Gastroesophageal sphincter (tissue), 4 donors: ENCODE measurements at regions not wholly inside any gene's neighbourhood (a gene's known extent, or its start where the extent isn't known, plus 50 kb on each side); places are given as distances from the start of the nearest gene placed in this dataset.

Experiments
- ATAC-seq: fragments of 150-250 bp; one replicate; pipeline ENCODE4 v1.9.1; 2016; ENCODE audit warnings: mild to moderate bottlenecking, moderate library complexity
- H3K27ac ChIP-seq, 4 donors: fragments of 200-600 bp; sonication (generic) in 3 of 4; 1 replicate in 3 of 4; 2 replicates in 1 of 4; pipeline ENCODE4 v1.5.1; 2016 to 2019
- H3K27me3 ChIP-seq: fragments of 200-600 bp; sonication (generic); one replicate; pipeline ENCODE4 v1.5.1; 2019
- H3K36me3 ChIP-seq, 2 donors: fragments of 200-600 bp; sonication (generic); one replicate each; pipeline ENCODE4 v1.5.1; 2019; ENCODE audit warnings: control low read depth in 1 of 2
- H3K4me1 ChIP-seq, 3 donors: fragments of 200-600 bp; sonication (generic); 1 replicate in 2 of 3; 2 replicates in 1 of 3; pipeline ENCODE4 v1.5.1; 2016 to 2019; ENCODE audit warnings: control low read depth in 2 of 3
- H3K4me3 ChIP-seq, 2 donors: fragments of 200-600 bp; sonication (generic); one replicate each; pipeline ENCODE4 v1.5.1; 2019; ENCODE audit warnings: mild to moderate bottlenecking in 1 of 2, moderate library complexity in 1 of 2
- H3K9me3 ChIP-seq, 3 donors: fragments of 200-600 bp; sonication (generic); one replicate each; pipeline ENCODE4 v1.5.1; 2017 to 2019; ENCODE audit warnings: control low read depth in 2 of 3
- EP300 ChIP-seq: sonication (generic); formaldehyde crosslinking; IDR thresholded peaks from one replicate; pipeline ENCODE4 v1.6.1; 2017; ENCODE audit warnings: antibody characterized with exemption, mild to moderate bottlenecking
- POLR2A ChIP-seq, 2 donors: fragments of 450-650 bp; IDR thresholded peaks; one replicate each; pipeline ENCODE4 v1.6.1; 2017; ENCODE audit warnings: antibody characterized with exemption in 2 of 2, mild to moderate bottlenecking in 2 of 2, moderate library complexity in 1 of 2
- POLR2AphosphoS5 ChIP-seq: sonication (generic); formaldehyde crosslinking; IDR thresholded peaks from one replicate; pipeline ENCODE4 v1.6.1; 2017; ENCODE audit warnings: antibody characterized with exemption
- WGBS, 2 donors: methylation state at CpG; one replicate each; pipeline ENCODE4 v1.1.5; 2018; ENCODE audit warnings: low coverage in 1 of 2; 5-methylcytosine and 5-hydroxymethylcytosine counted together
- TF ChIP-seq, protein P1 (sequence below), 4 experiments: fragments of 200-600 bp in 2 of 4; fragments of 450-650 bp in 2 of 4; sonication (generic) in 1 of 4; IDR thresholded peaks; one replicate each; pipeline ENCODE4 v1.5.1; 2017 to 2019; ENCODE audit warnings: antibody characterized with exemption in 4 of 4, mild to moderate bottlenecking in 2 of 4, moderate library complexity in 2 of 4

- WGBS, 2 donors = 65 to 69% methylated on average over 6 to 11 of the region's 18 CpGs
- ATAC-seq = no peak
- Histone ChIP-seq H3K9me3 (peaks cover 0 to 32% (median 0%) of the 10 kb centered on the region in 3 donors), H3K27ac (no peak overlapping the region), H3K36me3 (no peaks in the 10 kb centered on the region), H3K4me3 (no peak overlapping the region), H3K4me1 (no peaks in the 10 kb centered on the region), H3K27me3 (peaks cover 31% of the 10 kb centered on the region)
- TF ChIP-seq, protein P1, sequence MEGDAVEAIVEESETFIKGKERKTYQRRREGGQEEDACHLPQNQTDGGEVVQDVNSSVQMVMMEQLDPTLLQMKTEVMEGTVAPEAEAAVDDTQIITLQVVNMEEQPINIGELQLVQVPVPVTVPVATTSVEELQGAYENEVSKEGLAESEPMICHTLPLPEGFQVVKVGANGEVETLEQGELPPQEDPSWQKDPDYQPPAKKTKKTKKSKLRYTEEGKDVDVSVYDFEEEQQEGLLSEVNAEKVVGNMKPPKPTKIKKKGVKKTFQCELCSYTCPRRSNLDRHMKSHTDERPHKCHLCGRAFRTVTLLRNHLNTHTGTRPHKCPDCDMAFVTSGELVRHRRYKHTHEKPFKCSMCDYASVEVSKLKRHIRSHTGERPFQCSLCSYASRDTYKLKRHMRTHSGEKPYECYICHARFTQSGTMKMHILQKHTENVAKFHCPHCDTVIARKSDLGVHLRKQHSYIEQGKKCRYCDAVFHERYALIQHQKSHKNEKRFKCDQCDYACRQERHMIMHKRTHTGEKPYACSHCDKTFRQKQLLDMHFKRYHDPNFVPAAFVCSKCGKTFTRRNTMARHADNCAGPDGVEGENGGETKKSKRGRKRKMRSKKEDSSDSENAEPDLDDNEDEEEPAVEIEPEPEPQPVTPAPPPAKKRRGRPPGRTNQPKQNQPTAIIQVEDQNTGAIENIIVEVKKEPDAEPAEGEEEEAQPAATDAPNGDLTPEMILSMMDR (IDR thresholded peaks at IDR 0.05) = no peak
- TF ChIP-seq POLR2AphosphoS5 (no peak), EP300 (no peak), POLR2A (IDR thresholded peaks at IDR 0.05) (no peak)
Observed at GRCh38 chr7:4556868-4557793, 125.0 kb upstream of the FOXK1 start.

DNA sequence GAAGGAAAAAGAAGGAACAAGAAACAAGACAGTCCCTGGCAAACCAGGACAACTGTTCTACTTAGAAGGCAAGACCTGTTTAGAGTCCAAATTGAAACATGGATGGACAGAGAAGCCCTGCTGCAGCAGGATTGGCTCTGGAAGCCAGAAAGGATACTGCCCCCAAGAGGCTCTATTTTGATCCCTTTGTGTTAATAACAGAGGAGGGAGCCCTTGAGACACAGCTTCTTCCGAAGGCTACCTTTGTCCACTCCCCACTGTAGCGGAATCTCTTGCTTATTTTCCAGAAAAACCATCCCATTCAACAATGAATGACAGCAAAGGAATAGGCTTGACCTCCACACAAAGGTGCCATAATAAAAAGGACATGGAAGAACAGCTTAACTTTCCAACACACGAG, 120.3 kb upstream of the FOXK1 start:
- peaks cover 47% of the 10 kb centered on the region for H3K27me3 ChIP-seq
- ATAC-seq = no peak
- WGBS, 2 donors = 17 to 33% methylated on average over 2 to 3 of the region's 3 CpGs
- H3K9me3 ChIP-seq = peaks cover 0 to 7% (median 0%) of the 10 kb centered on the region in 3 donors
- H3K4me1 ChIP-seq = no peaks in the 10 kb centered on the region
- H3K27ac ChIP-seq = no peak overlapping the region
- TF ChIP-seq POLR2A (IDR thresholded peaks at IDR 0.05) (no peak), EP300 (no peak), POLR2AphosphoS5 (no peak)
- TF ChIP-seq, protein P1 (IDR thresholded peaks at IDR 0.05) = no peak
- H3K36me3 ChIP-seq = no peaks in the 10 kb centered on the region
- no peak overlapping the region for H3K4me3 ChIP-seq

DNA sequence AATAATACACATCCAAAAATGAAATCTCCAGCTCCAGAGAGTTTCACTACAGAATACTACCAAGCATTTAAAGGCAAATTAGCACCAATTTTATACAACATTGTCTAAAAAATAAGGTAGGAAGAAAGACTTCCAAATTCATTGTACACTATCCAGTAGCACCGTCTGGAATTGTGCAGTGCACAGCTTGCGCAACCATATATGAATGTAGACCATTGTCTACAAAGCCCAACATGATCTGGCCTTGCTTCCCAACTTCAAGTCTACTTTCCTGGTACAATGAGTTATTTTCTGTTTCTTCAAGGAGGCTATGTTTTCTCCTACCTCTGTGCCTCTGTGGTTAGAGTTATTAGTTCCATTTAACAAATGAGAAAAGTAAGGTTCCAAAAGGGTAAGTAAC, 115.4 kb upstream of the FOXK1 start:
- peaks cover 0 to 7% (median 0%) of the 10 kb centered on the region in 3 donors for H3K9me3 ChIP-seq
- H3K27ac ChIP-seq = no peak overlapping the region
- ATAC-seq = no peak
- H3K27me3 ChIP-seq = peaks cover 20% of the 10 kb centered on the region
- no peaks in the 10 kb centered on the region for H3K36me3 ChIP-seq
- TF ChIP-seq POLR2A (IDR thresholded peaks at IDR 0.05) = no peak
- TF ChIP-seq, protein P1 (IDR thresholded peaks at IDR 0.05) = no peak
- TF ChIP-seq POLR2AphosphoS5 = no peak
- no peak for TF ChIP-seq EP300
- H3K4me1 ChIP-seq = no peaks in the 10 kb centered on the region
- 88 to 89% methylated on average over 2 of the region's 2 CpGs for WGBS, 2 donors
- H3K4me3 ChIP-seq = no peak overlapping the region

GRCh38 chr7:4574851-4575250, 107.2 kb upstream of the FOXK1 start:
- Histone ChIP-seq H3K9me3 (peaks cover 0 to 7% (median 0%) of the 10 kb centered on the region in 3 donors), H3K27ac (no peak overlapping the region), H3K36me3 (no peaks in the 10 kb centered on the region), H3K4me1 (no peaks in the 10 kb centered on the region), H3K27me3 (no peaks in the 10 kb centered on the region), H3K4me3 (no peak overlapping the region)
- no peak for ATAC-seq
- no peak for TF ChIP-seq POLR2A (IDR thresholded peaks at IDR 0.05)

DNA sequence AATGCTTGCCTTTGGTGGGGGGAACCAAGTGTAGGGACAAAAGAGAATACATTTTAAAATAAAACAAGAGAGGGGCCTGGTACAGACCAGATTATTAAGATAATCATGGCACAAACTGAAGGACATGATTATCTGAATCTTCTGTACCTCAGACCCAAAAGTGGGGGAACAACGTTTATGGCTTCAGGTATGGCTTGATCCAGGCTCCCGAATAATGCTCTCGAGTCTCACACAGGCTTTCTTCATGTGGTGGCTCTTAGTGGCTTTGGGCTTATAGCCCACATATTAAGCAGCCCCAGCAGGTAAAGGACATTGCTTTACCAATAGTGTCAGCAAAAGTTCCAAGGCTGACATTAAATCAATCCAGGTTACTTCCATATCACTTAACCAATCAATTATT, 106.8 kb upstream of the FOXK1 start:
- H3K9me3 ChIP-seq = peaks cover 0 to 7% (median 0%) of the 10 kb centered on the region in 3 donors
- TF ChIP-seq, protein P1 (IDR thresholded peaks at IDR 0.05) = no peak
- TF ChIP-seq POLR2A (IDR thresholded peaks at IDR 0.05) (no peak), EP300 (no peak)
- no peak for ATAC-seq

More for the DNA sequence above, 106.8 kb upstream of the FOXK1 start:
- no peaks in the 10 kb centered on the region for H3K4me1 ChIP-seq
- no peaks in the 10 kb centered on the region for H3K36me3 ChIP-seq
- 80 to 100% methylated on average over 2 to 3 of the region's 3 CpGs for WGBS, 2 donors
- H3K4me3 ChIP-seq = no peak overlapping the region
- H3K27me3 ChIP-seq = no peaks in the 10 kb centered on the region
- H3K27ac ChIP-seq = no peak overlapping the region
